Uterus (tissue), 2 donors: ENCODE measurements at regions not wholly inside any gene's neighbourhood (a gene's known extent, or its start where the extent isn't known, plus 50 kb on each side); places are given as distances from the start of the nearest gene placed in this dataset.

ENCODE experiments used
- POLR2A ChIP-seq, 2 donors: fragments of 450-650 bp; IDR thresholded peaks; one replicate each; pipeline ENCODE4 v1.6.1; 2016; ENCODE audit warnings: antibody characterized with exemption in 2 of 2, mild to moderate bottlenecking in 1 of 2, moderate library complexity in 1 of 2
- TF ChIP-seq, protein P1 (sequence below), 4 experiments: fragments of 200-600 bp in 2 of 4; fragments of 450-650 bp in 2 of 4; sonication (generic) in 2 of 4; IDR thresholded peaks; one replicate each; pipeline ENCODE4 v1.5.1; 2016 to 2019; ENCODE audit warnings: antibody characterized with exemption in 4 of 4, mild to moderate bottlenecking in 2 of 4, moderate library complexity in 1 of 4

DNA sequence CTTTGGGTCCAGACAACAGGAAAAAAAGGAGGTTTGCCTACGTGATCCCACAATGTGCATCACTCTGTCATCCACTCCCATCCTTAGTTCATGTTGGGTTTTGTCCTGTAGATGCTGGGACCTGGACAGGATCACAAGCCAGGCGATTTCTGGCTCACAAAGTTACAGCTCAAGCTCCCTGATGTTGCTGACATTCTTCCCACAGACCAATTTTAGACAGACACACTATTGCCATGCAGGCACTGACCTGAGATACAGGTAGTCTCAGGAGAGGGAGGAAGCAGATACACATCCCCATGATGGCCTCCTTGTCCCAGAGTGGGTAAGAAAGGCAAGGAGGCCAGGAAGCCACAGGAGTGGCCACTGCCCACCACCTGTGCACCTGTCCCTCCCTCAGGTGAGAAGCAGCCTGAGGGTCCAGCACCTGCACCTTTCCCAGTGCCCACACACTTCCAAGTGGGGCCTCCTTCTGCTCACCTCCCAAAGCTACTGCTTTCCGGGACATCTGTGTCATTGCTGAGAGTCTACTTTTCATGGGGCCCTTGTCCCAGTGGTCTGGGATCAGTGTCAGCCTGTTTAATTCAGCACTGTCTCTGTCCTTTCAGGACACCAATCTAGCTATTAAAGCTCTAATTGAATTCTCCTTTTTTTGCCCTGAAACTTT is 52.0 kb upstream of the TOP3B start:
- TF ChIP-seq, protein P1, sequence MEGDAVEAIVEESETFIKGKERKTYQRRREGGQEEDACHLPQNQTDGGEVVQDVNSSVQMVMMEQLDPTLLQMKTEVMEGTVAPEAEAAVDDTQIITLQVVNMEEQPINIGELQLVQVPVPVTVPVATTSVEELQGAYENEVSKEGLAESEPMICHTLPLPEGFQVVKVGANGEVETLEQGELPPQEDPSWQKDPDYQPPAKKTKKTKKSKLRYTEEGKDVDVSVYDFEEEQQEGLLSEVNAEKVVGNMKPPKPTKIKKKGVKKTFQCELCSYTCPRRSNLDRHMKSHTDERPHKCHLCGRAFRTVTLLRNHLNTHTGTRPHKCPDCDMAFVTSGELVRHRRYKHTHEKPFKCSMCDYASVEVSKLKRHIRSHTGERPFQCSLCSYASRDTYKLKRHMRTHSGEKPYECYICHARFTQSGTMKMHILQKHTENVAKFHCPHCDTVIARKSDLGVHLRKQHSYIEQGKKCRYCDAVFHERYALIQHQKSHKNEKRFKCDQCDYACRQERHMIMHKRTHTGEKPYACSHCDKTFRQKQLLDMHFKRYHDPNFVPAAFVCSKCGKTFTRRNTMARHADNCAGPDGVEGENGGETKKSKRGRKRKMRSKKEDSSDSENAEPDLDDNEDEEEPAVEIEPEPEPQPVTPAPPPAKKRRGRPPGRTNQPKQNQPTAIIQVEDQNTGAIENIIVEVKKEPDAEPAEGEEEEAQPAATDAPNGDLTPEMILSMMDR (IDR thresholded peaks at IDR 0.05): no peak
- no peak for TF ChIP-seq POLR2A (IDR thresholded peaks at IDR 0.05)
